Cerebellar nuclear complex (tissue), 1 donor: ENCODE measurements at regions not wholly inside any gene's neighbourhood (a gene's known extent, or its start where the extent isn't known, plus 50 kb on each side); places are given as distances from the start of the nearest gene placed in this dataset.

Source experiments
- DNase-seq, 2 experiments: peaks; one replicate each; lab custom pipeline; 2025; lab: John Stamatoyannopoulos, UW

DNA sequence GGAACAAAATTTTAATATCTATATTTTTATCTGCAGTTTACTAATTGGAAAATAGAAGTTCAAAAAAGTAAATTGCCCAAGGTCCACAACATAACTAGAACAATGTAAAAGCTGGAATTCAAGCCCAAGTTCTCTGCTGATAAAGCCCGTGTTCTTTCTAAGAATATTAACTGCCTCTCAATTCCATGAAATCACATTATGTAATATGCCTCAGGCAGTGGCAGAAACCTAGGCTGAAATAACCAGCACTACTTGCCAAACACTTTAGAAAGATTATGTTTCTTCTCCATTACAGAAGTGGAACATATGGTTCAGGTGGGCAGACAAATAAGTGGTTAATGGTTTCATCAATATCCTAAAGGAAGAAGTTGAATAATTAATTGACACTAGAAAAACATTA, 56.7 kb upstream of the ADGRL3 start:
- no peak for DNase-seq

DNA sequence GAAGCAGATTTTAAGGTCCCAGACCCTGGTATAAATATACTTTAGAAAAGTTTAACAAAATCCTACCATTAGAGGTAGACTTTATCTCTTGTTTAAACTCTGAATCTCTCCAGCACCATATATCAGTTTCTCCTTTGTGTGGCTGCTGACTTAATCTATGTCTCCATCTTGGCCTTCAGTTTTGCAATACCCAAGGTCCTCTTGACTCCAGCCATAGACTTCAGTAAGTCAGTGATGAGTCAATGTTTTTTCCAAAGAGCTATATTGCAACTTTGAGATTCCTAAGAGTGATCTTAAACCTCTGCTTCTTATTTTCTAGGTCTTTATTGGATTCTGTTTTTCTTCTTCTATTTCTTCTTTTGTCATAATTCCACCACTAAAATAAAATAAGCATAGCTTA, 50.8 kb upstream of the ADGRL3 start:
- no peak for DNase-seq
